ENCODE measurements at regions not wholly inside any gene's neighbourhood (a gene's known extent, or its start where the extent isn't known, plus 50 kb on each side); places are given as distances from the start of the nearest gene placed in this dataset.

- TF ChIP-seq ZNF121 (tag by site-specific recombination; IDR thresholded peaks at IDR 0.05): no peak
- no peak for TF ChIP-seq ZNF341 (tag by site-specific recombination; IDR thresholded peaks at IDR 0.05; ENCODE audit: low read depth)
- TF ChIP-seq CTCF (tag by site-specific recombination; IDR thresholded peaks at IDR 0.05): no peak
- no peak for TF ChIP-seq ZXDB (tag by site-specific recombination; IDR thresholded peaks at IDR 0.05)
Measured at GRCh38 chr4:189502841-189503435, 437.7 kb upstream of the FRG1 start.
